Mesenchymal stem cell (in vitro differentiated cells and primary cell): ENCODE measurements at regions not wholly inside any gene's neighbourhood (a gene's known extent, or its start where the extent isn't known, plus 50 kb on each side); places are given as distances from the start of the nearest gene placed in this dataset.

Source experiments
- DNase-seq: peaks from one replicate; pipeline ENCODE4 v3.0.0-alpha.2; 2013
- H2AFZ ChIP-seq: one replicate; pipeline ENCODE4 v1.6.1; 2013; ENCODE audit warnings: low read depth, mild to moderate bottlenecking, control low read depth, inconsistent platforms, low read length, moderate library complexity
- H2AK5ac ChIP-seq: 2 replicates; pipeline ENCODE4 v1.6.1; 2013; ENCODE audit warnings: low read length, moderate library complexity, mild to moderate bottlenecking, inconsistent platforms; ENCODE audit not compliant: severe bottlenecking
- H2BK120ac ChIP-seq: one replicate; pipeline ENCODE4 v1.6.1; 2013; ENCODE audit warnings: low read depth, mild to moderate bottlenecking, inconsistent platforms, low read length, moderate library complexity
- H2BK12ac ChIP-seq, 2 experiments: one replicate each; pipeline ENCODE4 v1.6.1; 2013; ENCODE audit warnings: inconsistent platforms in 2 of 2, low read length in 2 of 2, mild to moderate bottlenecking in 2 of 2, moderate library complexity in 2 of 2, control low read depth in 1 of 2
- H2BK15ac ChIP-seq: one replicate; pipeline ENCODE4 v1.6.1; 2013; ENCODE audit warnings: mild to moderate bottlenecking, low read depth, inconsistent platforms; ENCODE audit not compliant: poor library complexity, severe bottlenecking
- H2BK5ac ChIP-seq: 2 replicates; pipeline ENCODE4 v1.6.1; 2013; ENCODE audit warnings: low read depth, mild to moderate bottlenecking, low read length, control low read depth, inconsistent platforms; ENCODE audit not compliant: poor library complexity, severe bottlenecking
- H3K14ac ChIP-seq, 2 experiments: one replicate each; pipeline ENCODE4 v1.6.1; 2013; ENCODE audit warnings: inconsistent platforms in 2 of 2, low read length in 2 of 2, control low read depth in 1 of 2, mild to moderate bottlenecking in 1 of 2, moderate library complexity in 1 of 2
- H3K18ac ChIP-seq, 2 experiments: one replicate each; pipeline ENCODE4 v1.6.1; 2013; ENCODE audit warnings: inconsistent platforms in 2 of 2, low read length in 2 of 2, control low read depth in 1 of 2, low read depth in 1 of 2, mild to moderate bottlenecking in 1 of 2
- H3K23ac ChIP-seq, 2 experiments: one replicate each; pipeline ENCODE4 v1.6.1; 2013; ENCODE audit warnings: inconsistent platforms in 2 of 2, low read length in 2 of 2, mild to moderate bottlenecking in 2 of 2, moderate library complexity in 2 of 2, control low read depth in 1 of 2
- H3K27ac ChIP-seq: 2 replicates; pipeline ENCODE4 v1.5.1; 2013; ENCODE audit warnings: mild to moderate bottlenecking, moderate library complexity, low read length, control low read depth, inconsistent platforms; ENCODE audit not compliant: poor library complexity, severe bottlenecking
- H3K27me3 ChIP-seq, 2 experiments: 2 replicates each; pipeline versions ENCODE4 v1.6.1 to v1.7.0; 2013; ENCODE audit warnings: low read length in 2 of 2, mild to moderate bottlenecking in 2 of 2, moderate library complexity in 2 of 2, control low read depth in 1 of 2, inconsistent platforms in 1 of 2; ENCODE audit not compliant: control insufficient read depth in 1 of 2, insufficient read depth in 1 of 2
- H3K36me3 ChIP-seq, 2 experiments: 2 replicates each; pipeline versions ENCODE4 v1.6.1 to v1.7.0; 2013; ENCODE audit warnings: low read length in 2 of 2, control low read depth in 1 of 2, inconsistent platforms in 1 of 2, low read depth in 1 of 2, mild to moderate bottlenecking in 1 of 2; ENCODE audit not compliant: insufficient read depth in 2 of 2, control insufficient read depth in 1 of 2
- H3K4ac ChIP-seq, 2 experiments: one replicate each; pipeline ENCODE4 v1.6.1; 2013; ENCODE audit warnings: inconsistent platforms in 2 of 2, low read length in 2 of 2, mild to moderate bottlenecking in 2 of 2, moderate library complexity in 2 of 2, control low read depth in 1 of 2, low read depth in 1 of 2
- H3K4me1 ChIP-seq: 2 replicates; pipeline ENCODE4 v1.6.1; 2013; ENCODE audit warnings: low read depth, low read length, control low read depth; ENCODE audit not compliant: control insufficient read depth, insufficient read depth
- H3K4me2 ChIP-seq: 2 replicates; pipeline ENCODE4 v1.6.1; 2013; ENCODE audit warnings: low read length, mild to moderate bottlenecking, inconsistent platforms; ENCODE audit not compliant: poor library complexity, severe bottlenecking
- H3K4me3 ChIP-seq, 2 experiments: 2 replicates each; pipeline versions ENCODE4 v1.5.1 to v1.7.0; 2013; ENCODE audit warnings: low read length in 2 of 2, mild to moderate bottlenecking in 2 of 2, control low read depth in 1 of 2, low read depth in 1 of 2; ENCODE audit not compliant: insufficient read depth in 1 of 2
- H3K79me1 ChIP-seq: replicated peaks from 2 replicates; pipeline ENCODE4 v1.6.1; 2013; ENCODE audit warnings: mild to moderate bottlenecking, control low read depth, low read length, inconsistent platforms; ENCODE audit not compliant: poor library complexity, severe bottlenecking
- H3K9ac ChIP-seq: 2 replicates; pipeline ENCODE4 v1.7.0; 2013; ENCODE audit warnings: mild to moderate bottlenecking, low read length, moderate library complexity
- H3K9me3 ChIP-seq: 2 replicates; pipeline ENCODE4 v1.7.0; 2013; ENCODE audit warnings: mild to moderate bottlenecking, low read length; ENCODE audit not compliant: control insufficient read depth
- H4K8ac ChIP-seq: one replicate; pipeline ENCODE4 v1.6.1; 2013; ENCODE audit warnings: inconsistent platforms, mild to moderate bottlenecking, low read length, moderate library complexity
- H4K91ac ChIP-seq: one replicate; pipeline ENCODE4 v1.6.1; 2013; ENCODE audit warnings: mild to moderate bottlenecking, low read length, inconsistent platforms
- WGBS: methylation state at CpG from one replicate; pipeline ENCODE4 v1.1.7; 2013; ENCODE audit warnings: mixed read lengths; 5-methylcytosine and 5-hydroxymethylcytosine counted together

- H2BK5ac ChIP-seq: no peak overlapping the region
- peaks cover 0 to 3% of the 10 kb centered on the region in 2 experiments for H3K27me3 ChIP-seq
- 94% methylated on average over 7 of the region's 7 CpGs for WGBS
- no peak overlapping the region for H3K23ac ChIP-seq
- no peak overlapping the region for H2BK12ac ChIP-seq
- DNase-seq: no peak
- H3K14ac ChIP-seq: no peak overlapping the region
- H3K27ac ChIP-seq: no peak overlapping the region
- H3K36me3 ChIP-seq: no peaks in the 10 kb centered on the region
- no peak overlapping the region for H3K4me3 ChIP-seq
- H3K9ac ChIP-seq: no peak overlapping the region
- H2BK15ac ChIP-seq: no peak overlapping the region
- H3K18ac ChIP-seq: no peak overlapping the region
- no peaks in the 10 kb centered on the region for H3K4me1 ChIP-seq
- no peaks in the 10 kb centered on the region for H3K9me3 ChIP-seq
- no peak overlapping the region for H3K4ac ChIP-seq
- H3K4me2 ChIP-seq: no peak overlapping the region
- no peaks in the 10 kb centered on the region for H3K79me1 ChIP-seq
- no peak overlapping the region for H2AFZ ChIP-seq
- H2AK5ac ChIP-seq: no peak overlapping the region
- no peak overlapping the region for H2BK120ac ChIP-seq
- H4K91ac ChIP-seq: no peak overlapping the region
- H4K8ac ChIP-seq: no peak overlapping the region
These were observed 659.4 kb downstream of the MED13L start for GRCh38 chr12:115618105-115618504.

- H2AK5ac ChIP-seq: no peak overlapping the region
- H3K4ac ChIP-seq: no peak overlapping the region
- no peak overlapping the region for H2BK120ac ChIP-seq
- H3K79me1 ChIP-seq: no peaks in the 10 kb centered on the region
- no peak overlapping the region for H2BK12ac ChIP-seq
- no peak overlapping the region for H2BK5ac ChIP-seq
- no peaks in the 10 kb centered on the region for H3K4me1 ChIP-seq
- H3K27ac ChIP-seq: no peak overlapping the region
- no peak overlapping the region for H2BK15ac ChIP-seq
- no peaks in the 10 kb centered on the region for H3K36me3 ChIP-seq
- no peak overlapping the region for H3K4me2 ChIP-seq
- no peak overlapping the region for H3K23ac ChIP-seq
- no peak overlapping the region for H4K8ac ChIP-seq
- no peak overlapping the region for H3K14ac ChIP-seq
- H2AFZ ChIP-seq: no peak overlapping the region
- H3K27me3 ChIP-seq: peaks cover 0 to 9% of the 10 kb centered on the region in 2 experiments
- no peak overlapping the region for H3K18ac ChIP-seq
- no peak for DNase-seq
- H3K4me3 ChIP-seq: no peak overlapping the region
- H3K9ac ChIP-seq: no peak overlapping the region
- H4K91ac ChIP-seq: no peak overlapping the region
- no peaks in the 10 kb centered on the region for H3K9me3 ChIP-seq
- 90% methylated on average over 7 of the region's 7 CpGs for WGBS
These were observed 660.1 kb downstream of the MED13L start for GRCh38 chr12:115617391-115617790.

- Histone ChIP-seq H3K4ac (no peak overlapping the region), H3K4me1 (no peaks in the 10 kb centered on the region), H4K91ac (no peak overlapping the region), H3K9me3 (no peaks in the 10 kb centered on the region), H3K27ac (no peak overlapping the region), H2BK12ac (no peak overlapping the region), H2AFZ (no peak overlapping the region), H3K23ac (no peak overlapping the region), H3K4me3 (no peak overlapping the region), H2AK5ac (no peak overlapping the region), H3K9ac (no peak overlapping the region), H4K8ac (no peak overlapping the region), H3K14ac (no peak overlapping the region), H3K36me3 (no peaks in the 10 kb centered on the region), H3K27me3 (peaks cover 0 to 14% of the 10 kb centered on the region in 2 experiments), H2BK5ac (no peak overlapping the region), H3K79me1 (no peaks in the 10 kb centered on the region), H3K18ac (no peak overlapping the region), H3K4me2 (no peak overlapping the region), H2BK15ac (no peak overlapping the region), H2BK120ac (no peak overlapping the region)
- 88% methylated on average over 5 of the region's 5 CpGs for WGBS
- no peak for DNase-seq
These were observed 666.0 kb downstream of the MED13L start for GRCh38 chr12:115611477-115611876.

GRCh38 chr12:115609347-115609746 is 668.1 kb downstream of the MED13L start:
- H2BK120ac ChIP-seq: no peak overlapping the region
- H3K4ac ChIP-seq: no peak overlapping the region
- H2BK15ac ChIP-seq: no peak overlapping the region
- no peak overlapping the region for H3K27ac ChIP-seq
- no peaks in the 10 kb centered on the region for H3K9me3 ChIP-seq
- H2BK12ac ChIP-seq: no peak overlapping the region
- no peak overlapping the region for H3K4me3 ChIP-seq
- H2AK5ac ChIP-seq: no peak overlapping the region
- H3K23ac ChIP-seq: no peak overlapping the region
- no peak overlapping the region for H3K18ac ChIP-seq
- 88% methylated on average over 1 of the region's 1 CpG for WGBS
- DNase-seq: no peak
- no peaks in the 10 kb centered on the region for H3K79me1 ChIP-seq
- H3K4me1 ChIP-seq: no peaks in the 10 kb centered on the region
- no peak overlapping the region for H2BK5ac ChIP-seq
- no peak overlapping the region for H3K4me2 ChIP-seq
- no peak overlapping the region for H3K14ac ChIP-seq
- no peak overlapping the region for H4K8ac ChIP-seq
- no peaks in the 10 kb centered on the region for H3K36me3 ChIP-seq
- H3K9ac ChIP-seq: no peak overlapping the region
- no peak overlapping the region for H4K91ac ChIP-seq
- peaks cover 0 to 30% of the 10 kb centered on the region in 2 experiments for H3K27me3 ChIP-seq
- no peak overlapping the region for H2AFZ ChIP-seq
